ENCODE measurements at regions not wholly inside any gene's neighbourhood (a gene's known extent, or its start where the extent isn't known, plus 50 kb on each side); places are given as distances from the start of the nearest gene placed in this dataset.

- no peaks in the 10 kb centered on the region for H3K27me3 ChIP-seq (ENCODE audit: control insufficient read depth in 3 of 3, insufficient read depth in 3 of 3, low read length in 2 of 3)
- H3K4me3 ChIP-seq = no peak overlapping the region
- no peaks in the 10 kb centered on the region for H3K36me3 ChIP-seq (ENCODE audit: control insufficient read depth in 4 of 4, insufficient read depth in 4 of 4, low read length in 4 of 4)
- WGBS, 2 donors = 12 to 18% methylated on average over 1 of the region's 1 CpG
- DNase-seq = peak; percentile 6 to 13 (median 7)
- no peaks in the 10 kb centered on the region for H3K4me1 ChIP-seq (ENCODE audit: control insufficient read depth in 5 of 5, insufficient read depth in 5 of 5, low read length in 5 of 5)
- no peak for ATAC-seq (ENCODE audit: insufficient read depth, low FRiP score)
- no peak overlapping the region for H3K9ac ChIP-seq (ENCODE audit: insufficient read depth in 1 of 2, low read length in 2 of 2)
- no peak for TF ChIP-seq CTCF (IDR thresholded peaks at IDR 0.05; ENCODE audit: control extremely low read depth, extremely low read depth)
- H3K9me3 ChIP-seq (ENCODE audit: control insufficient read depth in 4 of 4, insufficient read depth in 3 of 4, low read length in 3 of 4) = no peaks in the 10 kb centered on the region
- H3K27ac ChIP-seq (ENCODE audit: low read depth in 1 of 2, low read length in 1 of 2) = no peak overlapping the region
Measured at GRCh38 chr3:96319166-96319565, 495.2 kb upstream of the EPHA6 start.

- H3K36me3 ChIP-seq (ENCODE audit: control insufficient read depth in 4 of 4, insufficient read depth in 4 of 4, low read length in 4 of 4) = no peaks in the 10 kb centered on the region
- no peaks in the 10 kb centered on the region for H3K27me3 ChIP-seq (ENCODE audit: control insufficient read depth in 3 of 3, insufficient read depth in 3 of 3, low read length in 2 of 3)
- H3K9me3 ChIP-seq (ENCODE audit: control insufficient read depth in 4 of 4, insufficient read depth in 3 of 4, low read length in 3 of 4) = no peaks in the 10 kb centered on the region
- DNase-seq (no peak), ATAC-seq (ENCODE audit: insufficient read depth, low FRiP score) (no peak)
- WGBS, 2 donors = 85 to 87% methylated on average over 1 of the region's 1 CpG
- TF ChIP-seq CTCF (IDR thresholded peaks at IDR 0.05; ENCODE audit: control extremely low read depth, extremely low read depth) = no peak
- no peaks in the 10 kb centered on the region for H3K4me1 ChIP-seq (ENCODE audit: control insufficient read depth in 5 of 5, insufficient read depth in 5 of 5, low read length in 5 of 5)
- no peak overlapping the region for H3K27ac ChIP-seq (ENCODE audit: low read depth in 1 of 2, low read length in 1 of 2)
- no peak overlapping the region for H3K9ac ChIP-seq (ENCODE audit: insufficient read depth in 1 of 2, low read length in 2 of 2)
- H3K4me3 ChIP-seq = no peak overlapping the region
Measured at GRCh38 chr3:96324087-96324486, 490.3 kb upstream of the EPHA6 start.

GRCh38 chr3:96330795-96331194 is 483.6 kb upstream of the EPHA6 start:
- no peaks in the 10 kb centered on the region for H3K27me3 ChIP-seq (ENCODE audit: control insufficient read depth in 3 of 3, insufficient read depth in 3 of 3, low read length in 2 of 3)
- DNase-seq (no peak), ATAC-seq (ENCODE audit: insufficient read depth, low FRiP score) (no peak)
- 70 to 77% methylated on average over 2 of the region's 2 CpGs for WGBS, 2 donors
- H3K4me1 ChIP-seq (ENCODE audit: control insufficient read depth in 5 of 5, insufficient read depth in 5 of 5, low read length in 5 of 5) = no peaks in the 10 kb centered on the region
- no peak overlapping the region for H3K9ac ChIP-seq (ENCODE audit: insufficient read depth in 1 of 2, low read length in 2 of 2)
- TF ChIP-seq CTCF (IDR thresholded peaks at IDR 0.05; ENCODE audit: control extremely low read depth, extremely low read depth) = no peak
- H3K9me3 ChIP-seq (ENCODE audit: control insufficient read depth in 4 of 4, insufficient read depth in 3 of 4, low read length in 3 of 4) = no peaks in the 10 kb centered on the region
- no peaks in the 10 kb centered on the region for H3K36me3 ChIP-seq (ENCODE audit: control insufficient read depth in 4 of 4, insufficient read depth in 4 of 4, low read length in 4 of 4)
- no peak overlapping the region for H3K4me3 ChIP-seq
- no peak overlapping the region for H3K27ac ChIP-seq (ENCODE audit: low read depth in 1 of 2, low read length in 1 of 2)

GRCh38 chr3:96331341-96331740 is 483.1 kb upstream of the EPHA6 start:
- H3K27ac ChIP-seq (ENCODE audit: low read depth in 1 of 2, low read length in 1 of 2) = no peak overlapping the region
- H3K36me3 ChIP-seq (ENCODE audit: control insufficient read depth in 4 of 4, insufficient read depth in 4 of 4, low read length in 4 of 4) = no peaks in the 10 kb centered on the region
- no peak overlapping the region for H3K9ac ChIP-seq (ENCODE audit: insufficient read depth in 1 of 2, low read length in 2 of 2)
- H3K4me1 ChIP-seq (ENCODE audit: control insufficient read depth in 5 of 5, insufficient read depth in 5 of 5, low read length in 5 of 5) = no peaks in the 10 kb centered on the region
- DNase-seq (no peak), ATAC-seq (ENCODE audit: insufficient read depth, low FRiP score) (no peak)
- TF ChIP-seq CTCF (IDR thresholded peaks at IDR 0.05; ENCODE audit: control extremely low read depth, extremely low read depth) = no peak
- WGBS, 2 donors = 28 to 30% methylated on average over 1 of the region's 1 CpG
- H3K9me3 ChIP-seq (ENCODE audit: control insufficient read depth in 4 of 4, insufficient read depth in 3 of 4, low read length in 3 of 4) = no peaks in the 10 kb centered on the region
- no peak overlapping the region for H3K4me3 ChIP-seq
- no peaks in the 10 kb centered on the region for H3K27me3 ChIP-seq (ENCODE audit: control insufficient read depth in 3 of 3, insufficient read depth in 3 of 3, low read length in 2 of 3)

All from lung (tissue), 11 donors.